ENCODE measurements at regions not wholly inside any gene's neighbourhood (a gene's known extent, or its start where the extent isn't known, plus 50 kb on each side); places are given as distances from the start of the nearest gene placed in this dataset.

- 58% methylated on average over 3 of the region's 3 CpGs for WGBS (ENCODE audit: insufficient coverage, insufficient replicate concordance, low lambda C conversion rate, missing lambda C conversion rate)
- in situ Hi-C loops (cut with MboI) (no loop called here), intact Hi-C loops (cut with micrococcal nuclease; ENCODE audit: unreplicated experiment) (no loop called here)
- Histone ChIP-seq H2AFZ (ENCODE audit: control insufficient read depth, low read depth, low read length) (no peak overlapping the region), H3K4me3 (no peak overlapping the region), H3K27me3 (replicated peaks in 1 of 2; ENCODE audit: control insufficient read depth in 2 of 2, insufficient read depth in 2 of 2, low read length in 1 of 2) (no peaks in the 10 kb centered on the region), H3K4me1 (ENCODE audit: control insufficient read depth, insufficient read depth, low read length) (no peaks in the 10 kb centered on the region), H3K36me3 (ENCODE audit: control insufficient read depth in 2 of 2, insufficient read depth in 2 of 2, low read length in 1 of 2) (no peaks in the 10 kb centered on the region), H3K9ac (ENCODE audit: control insufficient read depth, insufficient read depth, low read length) (no peak overlapping the region), H3K4me2 (ENCODE audit: control insufficient read depth, insufficient read depth) (no peak overlapping the region), H4K20me1 (ENCODE audit: control insufficient read depth, insufficient read depth) (no peaks in the 10 kb centered on the region), H3K27ac (ENCODE audit: control insufficient read depth, insufficient read depth) (no peak overlapping the region), H3K9me3 (replicated peaks; ENCODE audit: control insufficient read depth, insufficient read depth, low read length) (no peaks in the 10 kb centered on the region), H3K79me2 (ENCODE audit: control insufficient read depth, insufficient read depth, low read length) (no peaks in the 10 kb centered on the region)
- ChIA-PET CTCF (no interaction called here), SMC1A (ENCODE audit: uncharacterized antibody, unreplicated experiment) (interaction anchor here (0.6 kb wide), 1 partner anchor 65 kb away, joined by 3 read pairs; no protein-coding TSS in a partner anchor), RAD21 (ENCODE audit: unreplicated experiment) (no interaction called here), POLR2A (no interaction called here)
- FAIRE-seq (no peak), ATAC-seq (no peak), DNase-seq (ENCODE audit: low read depth, low spot score) (no peak)
- BruUV-seq (replicated peaks), result no TSS peak
- TF ChIP-seq ZNF24 (IDR thresholded peaks at IDR 0.05), result no peak
- no peak for TF ChIP-seq JUNB (IDR thresholded peaks at IDR 0.05)
- TF ChIP-seq E4F1 (IDR thresholded peaks at IDR 0.05; ENCODE audit: borderline replicate concordance, partially characterized antibody), result no peak
- no peak for TF ChIP-seq REST (IDR thresholded peaks at IDR 0.05; ENCODE audit: low read depth, low read length)
- no peak for TF ChIP-seq NR2F1 (conservative IDR thresholded peaks at IDR 0.05)
- no peak for TF ChIP-seq CEBPB (IDR thresholded peaks at IDR 0.05; ENCODE audit: borderline replicate concordance in 1 of 2, low read depth in 2 of 2, low read length in 2 of 2)
- no peak for TF ChIP-seq ZBTB4 (CRISPR knock-in tag; IDR thresholded peaks at IDR 0.05)
- no peak for TF ChIP-seq IRF5 (IDR thresholded peaks at IDR 0.05; ENCODE audit: borderline replicate concordance)
- TF ChIP-seq WRNIP1 (IDR thresholded peaks at IDR 0.05; ENCODE audit: borderline replicate concordance, low read depth, low read length), result no peak
- TF ChIP-seq, protein P1, sequence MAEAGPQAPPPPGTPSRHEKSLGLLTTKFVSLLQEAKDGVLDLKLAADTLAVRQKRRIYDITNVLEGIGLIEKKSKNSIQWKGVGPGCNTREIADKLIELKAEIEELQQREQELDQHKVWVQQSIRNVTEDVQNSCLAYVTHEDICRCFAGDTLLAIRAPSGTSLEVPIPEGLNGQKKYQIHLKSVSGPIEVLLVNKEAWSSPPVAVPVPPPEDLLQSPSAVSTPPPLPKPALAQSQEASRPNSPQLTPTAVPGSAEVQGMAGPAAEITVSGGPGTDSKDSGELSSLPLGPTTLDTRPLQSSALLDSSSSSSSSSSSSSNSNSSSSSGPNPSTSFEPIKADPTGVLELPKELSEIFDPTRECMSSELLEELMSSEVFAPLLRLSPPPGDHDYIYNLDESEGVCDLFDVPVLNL (IDR thresholded peaks at IDR 0.05; ENCODE audit: low read depth, low read length), result no peak
These were observed 418.6 kb downstream of the TRIB2 start for GRCh38 chr2:13135369-13135768.
